ENCODE measurements at regions not wholly inside any gene's neighbourhood (a gene's known extent, or its start where the extent isn't known, plus 50 kb on each side); places are given as distances from the start of the nearest gene placed in this dataset.

DNA sequence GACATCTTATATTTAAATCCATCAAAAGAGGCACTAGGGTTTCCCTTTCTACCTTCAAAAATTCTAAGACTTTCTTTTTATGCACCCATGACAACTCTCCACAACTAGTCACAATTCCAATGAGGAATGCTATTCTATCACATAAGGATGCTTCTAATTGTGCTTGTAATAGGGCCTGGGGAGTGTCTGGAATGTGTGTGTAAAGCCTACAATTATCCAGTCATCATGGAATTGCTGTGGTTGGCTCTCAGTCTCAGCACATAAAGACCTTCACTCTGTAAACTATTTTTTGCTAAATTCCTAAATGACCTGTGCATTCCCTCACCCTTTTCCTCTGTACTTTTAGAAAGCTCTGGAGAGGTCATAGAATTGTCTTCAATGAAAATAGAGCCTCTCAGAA is 86.7 kb downstream of the EPDR1 start:
- TF ChIP-seq ZFP3 (CRISPR knock-in tag; IDR thresholded peaks at IDR 0.05) (no peak), CSRNP3 (CRISPR knock-in tag; IDR thresholded peaks at IDR 0.05) (no peak), ARNTL (CRISPR knock-in tag; IDR thresholded peaks at IDR 0.05; ENCODE audit: borderline replicate concordance, low read depth) (no peak), RARB (CRISPR knock-in tag; IDR thresholded peaks at IDR 0.05) (no peak), SNAI2 (CRISPR knock-in tag; IDR thresholded peaks at IDR 0.05) (no peak), TCF4 (CRISPR knock-in tag; IDR thresholded peaks at IDR 0.05; ENCODE audit: borderline replicate concordance) (no peak), ISL1 (CRISPR knock-in tag; IDR thresholded peaks at IDR 0.05) (no peak), POU6F1 (CRISPR knock-in tag; IDR thresholded peaks at IDR 0.05; ENCODE audit: borderline replicate concordance, low read depth) (no peak), ZFP30 (CRISPR knock-in tag; IDR thresholded peaks at IDR 0.05) (no peak), OSR1 (CRISPR knock-in tag; IDR thresholded peaks at IDR 0.05) (no peak), ZNF565 (CRISPR knock-in tag; conservative IDR thresholded peaks at IDR 0.05; ENCODE audit: low read depth) (no peak)
- TF ChIP-seq, protein P1, sequence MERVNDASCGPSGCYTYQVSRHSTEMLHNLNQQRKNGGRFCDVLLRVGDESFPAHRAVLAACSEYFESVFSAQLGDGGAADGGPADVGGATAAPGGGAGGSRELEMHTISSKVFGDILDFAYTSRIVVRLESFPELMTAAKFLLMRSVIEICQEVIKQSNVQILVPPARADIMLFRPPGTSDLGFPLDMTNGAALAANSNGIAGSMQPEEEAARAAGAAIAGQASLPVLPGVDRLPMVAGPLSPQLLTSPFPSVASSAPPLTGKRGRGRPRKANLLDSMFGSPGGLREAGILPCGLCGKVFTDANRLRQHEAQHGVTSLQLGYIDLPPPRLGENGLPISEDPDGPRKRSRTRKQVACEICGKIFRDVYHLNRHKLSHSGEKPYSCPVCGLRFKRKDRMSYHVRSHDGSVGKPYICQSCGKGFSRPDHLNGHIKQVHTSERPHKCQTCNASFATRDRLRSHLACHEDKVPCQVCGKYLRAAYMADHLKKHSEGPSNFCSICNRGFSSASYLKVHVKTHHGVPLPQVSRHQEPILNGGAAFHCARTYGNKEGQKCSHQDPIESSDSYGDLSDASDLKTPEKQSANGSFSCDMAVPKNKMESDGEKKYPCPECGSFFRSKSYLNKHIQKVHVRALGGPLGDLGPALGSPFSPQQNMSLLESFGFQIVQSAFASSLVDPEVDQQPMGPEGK (CRISPR knock-in tag; IDR thresholded peaks at IDR 0.05; ENCODE audit: borderline replicate concordance), result no peak

All from SK-N-SH treated with all-trans-retinoic acid at 6 μM for 48 hours (cell line).